HG03342 (cell line): ENCODE measurements at regions not wholly inside any gene's neighbourhood (a gene's known extent, or its start where the extent isn't known, plus 50 kb on each side); places are given as distances from the start of the nearest gene placed in this dataset.
"Not testable (repeated sequence)": the region's sequence is repeated elsewhere in the genome, so short reads cannot be mapped to it uniquely, and the experiment has no call there.

Source experiments
- ATAC-seq: cut with Tn5 transposase; IDR thresholded peaks from one replicate; pipeline ENCODE4 v1.9.1; 2021; ENCODE audit warnings: mild to moderate bottlenecking, moderate library complexity; ENCODE audit not compliant: unreplicated experiment

- ATAC-seq: no peak
Observed at GRCh38 chr7:109879287-109879828, 1211.6 kb upstream of the LRRN3 start.

- ATAC-seq: no peak
Observed at GRCh38 chr7:109890622-109891021, 1200.3 kb upstream of the LRRN3 start.

DNA sequence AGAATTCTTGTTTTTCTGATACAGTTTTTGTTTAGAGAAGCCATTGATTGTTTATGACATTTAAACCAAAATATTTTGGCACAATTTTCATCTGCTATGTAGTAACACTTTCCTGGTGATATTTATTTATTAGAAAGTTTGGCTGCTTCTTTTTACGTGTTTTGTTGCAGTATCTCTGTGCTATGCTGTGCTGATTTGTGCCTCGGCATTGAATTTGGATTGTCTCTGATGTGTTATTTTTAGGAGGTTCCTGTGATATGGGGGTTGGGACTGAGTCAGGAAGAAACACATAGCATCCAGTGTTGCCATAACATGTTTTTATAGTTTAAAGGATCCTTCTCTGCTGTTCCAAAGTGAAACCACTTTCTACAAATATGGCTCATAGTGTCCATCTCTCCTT lies 1197.7 kb upstream of the LRRN3 start:
- ATAC-seq: no peak

GRCh38 chr7:109895536-109895935 lies 1195.4 kb upstream of the LRRN3 start:
- ATAC-seq: no peak

DNA sequence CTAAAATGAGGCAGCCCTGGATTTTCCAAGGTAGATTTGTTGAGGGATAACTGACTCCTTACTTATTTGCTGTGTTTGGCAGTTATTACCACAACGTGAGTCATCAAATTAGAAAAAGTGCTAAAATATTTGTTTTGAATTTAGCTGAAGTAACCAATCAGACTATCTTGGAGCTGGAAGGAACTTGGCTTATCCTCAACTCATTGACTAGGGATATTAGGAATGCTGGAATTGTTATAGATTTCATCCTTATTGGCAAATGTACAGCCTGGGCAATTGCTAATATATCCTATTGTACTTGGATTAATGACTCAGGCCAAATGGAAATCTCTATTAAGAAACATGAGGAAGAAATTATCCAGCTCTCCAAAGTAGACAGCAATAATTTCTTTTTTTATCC lies 1189.0 kb upstream of the LRRN3 start:
- ATAC-seq: no peak

DNA sequence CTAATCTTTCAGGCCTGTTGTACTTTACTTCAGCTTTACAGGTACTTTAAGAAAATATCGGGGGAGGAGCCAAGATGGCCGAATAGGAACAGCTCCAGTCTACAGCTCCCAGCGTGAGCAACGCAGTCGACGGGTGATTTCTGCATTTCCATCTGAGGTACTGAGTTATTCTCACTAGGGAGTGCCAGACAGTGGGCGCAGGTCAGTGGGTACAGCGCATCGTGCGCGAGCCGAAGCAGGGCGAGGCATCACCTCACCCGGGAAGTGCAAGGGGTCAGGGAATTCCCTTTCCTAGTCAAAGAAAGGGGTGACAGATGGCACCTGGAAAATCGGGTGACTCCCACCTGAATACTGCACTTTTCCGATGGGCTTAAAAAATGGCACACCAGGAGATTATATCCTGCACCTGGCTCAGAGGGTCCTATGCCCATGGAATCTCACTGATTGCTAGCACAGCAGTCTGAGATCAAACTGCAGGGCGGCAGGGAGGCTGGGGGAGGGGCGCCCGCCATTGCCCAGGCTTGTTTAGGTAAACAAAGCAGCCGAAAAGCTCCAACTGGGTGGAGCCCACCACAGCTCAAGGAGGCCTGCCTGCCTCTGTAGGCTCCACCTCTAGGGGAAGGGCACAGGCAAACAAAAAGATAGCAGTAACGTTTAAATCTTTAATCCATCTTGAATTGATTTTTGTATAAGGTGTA lies 1185.4 kb upstream of the LRRN3 start:
- not testable (repeated sequence) for ATAC-seq

DNA sequence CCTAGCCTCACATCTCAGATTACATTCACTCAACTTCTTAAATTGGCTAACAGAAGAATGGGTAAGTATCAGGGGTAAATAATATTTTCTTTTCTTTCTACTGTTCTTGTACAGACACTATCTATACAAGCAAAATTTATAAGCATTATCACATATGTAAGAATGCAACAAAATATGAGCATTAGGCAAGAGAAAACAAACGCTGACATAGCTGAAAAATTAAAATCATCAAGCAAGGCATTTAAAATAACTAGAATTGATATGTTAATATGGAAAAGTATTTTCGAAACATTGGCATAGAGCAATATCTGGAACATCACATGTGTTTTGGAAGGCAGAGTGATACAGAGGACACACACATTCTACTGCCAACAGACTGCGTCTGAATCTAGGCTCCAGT lies 1175.3 kb upstream of the LRRN3 start:
- ATAC-seq: no peak

GRCh38 chr7:109926738-109927137 lies 1164.2 kb upstream of the LRRN3 start:
- no peak for ATAC-seq

DNA sequence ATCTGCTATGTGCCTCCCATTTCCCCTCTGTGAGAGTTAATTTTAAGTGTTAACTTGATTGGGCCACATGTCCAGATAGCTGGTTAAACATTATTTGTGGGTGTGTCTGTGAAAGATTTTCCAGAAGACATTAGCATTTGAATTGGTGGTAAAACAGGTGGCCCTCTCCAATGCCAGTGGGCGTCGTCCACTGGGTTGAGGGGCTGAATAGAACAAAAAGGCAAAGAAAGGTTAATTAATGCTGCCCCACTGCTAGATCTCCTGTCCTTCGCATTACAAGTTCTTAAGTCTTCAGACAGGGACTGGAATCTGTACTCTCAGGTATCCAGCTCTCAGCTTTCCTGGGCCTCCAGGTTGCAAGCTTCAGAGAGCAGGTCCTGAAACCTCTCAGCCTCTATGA lies 1160.9 kb upstream of the LRRN3 start:
- no peak for ATAC-seq

DNA sequence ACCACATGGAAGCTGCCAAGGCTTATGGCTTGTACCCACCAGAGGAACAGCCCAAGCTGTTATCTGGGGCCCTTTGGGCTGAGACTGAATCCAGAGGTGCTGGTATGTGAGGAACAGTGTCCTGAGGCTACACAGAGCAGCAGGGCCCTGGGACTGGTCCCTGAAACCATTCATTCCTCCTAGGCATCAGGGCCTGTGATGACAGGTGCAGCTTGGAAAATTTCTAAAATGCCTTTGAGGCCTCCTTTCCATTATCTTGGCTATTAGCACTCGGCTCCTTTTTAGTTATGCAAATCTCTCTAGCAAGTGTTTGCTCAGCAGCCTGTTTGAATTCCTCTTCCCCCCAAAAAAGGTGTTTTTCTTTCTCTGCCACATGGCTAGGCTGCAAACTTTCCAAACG lies 1151.7 kb upstream of the LRRN3 start:
- no peak for ATAC-seq

DNA sequence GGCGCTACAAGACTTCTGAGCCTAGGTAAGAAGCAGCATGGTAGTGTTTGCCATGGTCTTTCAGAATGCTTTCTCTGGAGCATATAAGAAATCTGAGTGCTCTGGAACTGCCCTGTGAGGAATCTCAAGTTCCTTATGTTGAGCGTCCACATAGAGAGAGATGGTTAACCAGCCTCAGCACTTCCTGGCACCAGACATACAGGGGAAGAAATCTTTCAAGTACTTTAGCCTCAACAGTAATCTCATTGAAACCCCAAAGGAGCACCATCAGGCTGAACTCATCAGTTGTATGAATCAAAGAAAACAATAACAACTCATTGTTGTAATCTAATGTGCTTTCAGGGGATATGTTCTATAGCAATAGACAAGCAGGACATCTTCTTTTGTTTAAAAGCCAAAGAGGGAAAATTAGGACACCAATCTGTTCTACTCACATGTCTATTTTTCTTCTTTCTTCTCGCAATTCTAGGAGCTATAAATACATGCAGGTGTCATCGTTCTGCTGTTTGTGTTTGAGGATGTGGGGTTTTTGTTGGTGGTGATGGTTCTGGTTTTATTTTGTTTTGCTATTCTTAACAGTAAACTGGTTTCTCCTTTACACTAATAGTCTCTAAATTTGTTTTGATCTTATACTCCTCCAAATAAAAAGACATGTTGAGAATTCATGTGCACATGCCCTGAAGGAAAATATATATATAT lies 1145.0 kb upstream of the LRRN3 start:
- no peak for ATAC-seq

DNA sequence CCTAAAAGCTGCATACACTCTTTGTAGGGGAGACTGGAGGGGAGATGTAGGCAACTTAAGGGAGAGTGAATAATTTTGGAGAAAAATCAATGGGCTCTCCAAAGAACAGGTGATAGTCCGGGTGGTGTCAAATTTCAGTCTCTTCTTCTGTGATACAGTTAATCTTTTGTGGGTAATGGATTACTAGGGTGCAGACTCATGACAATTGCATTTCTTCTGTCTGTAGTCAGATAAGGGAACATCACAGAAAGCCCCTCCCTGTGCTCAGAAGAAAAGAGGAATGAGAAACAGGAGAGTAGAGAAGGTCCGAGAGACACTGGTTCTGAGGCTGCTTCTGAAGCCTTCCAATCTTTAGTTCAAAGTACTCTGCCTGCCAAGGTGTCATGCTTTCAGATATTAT lies 1140.7 kb upstream of the LRRN3 start:
- ATAC-seq: no peak

DNA sequence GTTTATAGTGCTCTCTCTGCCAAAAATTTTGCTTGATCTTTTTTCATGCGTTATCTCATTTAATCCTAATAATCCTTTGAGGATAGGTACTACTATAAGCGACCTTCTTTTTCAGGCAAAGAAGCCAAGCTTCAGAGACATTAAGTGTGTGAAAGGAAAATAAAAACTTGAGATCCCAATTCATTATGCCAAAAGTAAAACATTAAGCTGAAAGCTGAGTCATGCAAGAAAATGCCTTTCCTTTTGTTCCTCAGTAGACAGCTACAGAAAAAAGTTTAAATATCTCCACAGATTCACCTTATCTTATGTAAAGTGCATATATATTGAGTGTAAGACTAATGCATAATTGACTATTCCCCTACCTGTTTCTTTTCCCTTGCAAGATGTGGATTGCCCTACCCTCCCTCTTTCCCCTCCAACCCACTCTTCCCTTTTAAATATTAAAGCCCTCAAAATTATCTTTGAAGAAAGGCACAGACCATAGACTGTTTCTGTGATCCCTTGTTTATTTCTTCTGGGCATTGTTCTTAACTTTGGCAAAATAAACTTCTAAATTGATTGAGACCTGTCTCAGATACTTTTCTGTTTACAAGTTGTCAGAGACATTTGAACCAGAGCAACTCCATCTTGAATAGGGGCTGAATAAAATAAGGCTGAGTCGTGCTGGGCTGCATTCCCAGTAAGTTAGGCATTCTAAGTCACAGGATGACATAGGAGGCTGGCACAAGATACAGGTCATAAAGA lies 1139.9 kb upstream of the LRRN3 start:
- ATAC-seq: no peak

- ATAC-seq: no peak
Observed at GRCh38 chr7:109951565-109951928, 1139.4 kb upstream of the LRRN3 start.

- ATAC-seq: no peak
Observed at GRCh38 chr7:109955986-109956385, 1134.9 kb upstream of the LRRN3 start.

DNA sequence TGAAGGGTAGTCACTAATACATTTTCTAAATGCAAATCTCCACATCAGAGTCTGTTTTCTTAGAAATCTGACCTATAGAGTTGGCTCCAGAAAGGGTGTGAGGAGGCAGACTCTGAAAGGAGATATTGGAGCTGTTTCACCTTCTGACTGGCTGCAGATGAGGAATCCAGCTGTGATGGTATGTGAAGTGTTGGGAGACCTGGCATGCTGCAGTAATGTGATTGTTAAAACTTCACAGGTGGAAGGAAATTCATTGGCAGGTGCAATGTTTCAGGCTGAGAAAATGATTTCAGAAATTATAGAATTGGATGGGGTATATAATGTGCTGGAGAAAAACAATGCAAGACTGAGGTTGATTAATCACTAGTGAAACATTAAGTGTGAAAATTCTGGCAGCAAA lies 1134.0 kb upstream of the LRRN3 start:
- no peak for ATAC-seq

- no peak for ATAC-seq
Observed at GRCh38 chr7:109963741-109964140, 1127.2 kb upstream of the LRRN3 start.

GRCh38 chr7:109964780-109965179 lies 1126.1 kb upstream of the LRRN3 start:
- no peak for ATAC-seq

GRCh38 chr7:109967406-109967805 lies 1123.5 kb upstream of the LRRN3 start:
- no peak for ATAC-seq

GRCh38 chr7:109983618-109984017 lies 1107.3 kb upstream of the LRRN3 start:
- ATAC-seq: no peak

- no peak for ATAC-seq
Observed at GRCh38 chr7:109984729-109985128, 1106.2 kb upstream of the LRRN3 start.

GRCh38 chr7:109986701-109987100 lies 1104.2 kb upstream of the LRRN3 start:
- no peak for ATAC-seq
